ENCODE measurements at regions not wholly inside any gene's neighbourhood (a gene's known extent, or its start where the extent isn't known, plus 50 kb on each side); places are given as distances from the start of the nearest gene placed in this dataset.

DNA sequence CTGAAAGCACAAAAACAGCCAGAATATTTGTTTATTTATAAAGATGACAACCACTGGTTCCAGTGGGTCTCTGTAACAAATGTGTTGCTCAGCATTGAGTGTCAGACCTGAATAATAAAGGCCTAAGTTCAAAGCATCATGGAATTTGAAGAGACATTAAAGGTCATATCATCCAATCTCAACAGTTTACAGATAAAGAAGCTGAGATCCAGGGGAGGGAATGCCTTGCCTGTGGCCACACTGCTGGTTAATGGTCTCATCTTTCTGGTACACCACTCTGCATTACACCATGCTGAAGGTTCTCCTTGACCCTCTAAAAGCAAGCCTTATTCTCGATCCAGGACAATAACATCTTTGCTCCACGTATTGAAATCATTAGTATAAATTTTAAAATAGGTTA, 446.5 kb upstream of the ACVR2A start:
- no peak overlapping the region for H3K56ac ChIP-seq (ENCODE audit: insufficient read length, low read depth, low read length)
- TF ChIP-seq, protein P1, sequence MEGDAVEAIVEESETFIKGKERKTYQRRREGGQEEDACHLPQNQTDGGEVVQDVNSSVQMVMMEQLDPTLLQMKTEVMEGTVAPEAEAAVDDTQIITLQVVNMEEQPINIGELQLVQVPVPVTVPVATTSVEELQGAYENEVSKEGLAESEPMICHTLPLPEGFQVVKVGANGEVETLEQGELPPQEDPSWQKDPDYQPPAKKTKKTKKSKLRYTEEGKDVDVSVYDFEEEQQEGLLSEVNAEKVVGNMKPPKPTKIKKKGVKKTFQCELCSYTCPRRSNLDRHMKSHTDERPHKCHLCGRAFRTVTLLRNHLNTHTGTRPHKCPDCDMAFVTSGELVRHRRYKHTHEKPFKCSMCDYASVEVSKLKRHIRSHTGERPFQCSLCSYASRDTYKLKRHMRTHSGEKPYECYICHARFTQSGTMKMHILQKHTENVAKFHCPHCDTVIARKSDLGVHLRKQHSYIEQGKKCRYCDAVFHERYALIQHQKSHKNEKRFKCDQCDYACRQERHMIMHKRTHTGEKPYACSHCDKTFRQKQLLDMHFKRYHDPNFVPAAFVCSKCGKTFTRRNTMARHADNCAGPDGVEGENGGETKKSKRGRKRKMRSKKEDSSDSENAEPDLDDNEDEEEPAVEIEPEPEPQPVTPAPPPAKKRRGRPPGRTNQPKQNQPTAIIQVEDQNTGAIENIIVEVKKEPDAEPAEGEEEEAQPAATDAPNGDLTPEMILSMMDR (conservative IDR thresholded peaks at IDR 0.05) = no peak
- no peak overlapping the region for H2BK12ac ChIP-seq (ENCODE audit: insufficient read length, low read depth, low read length)
- no peaks in the 10 kb centered on the region for H3K23me2 ChIP-seq (ENCODE audit: insufficient read length, low read depth, low read length, poor library complexity, severe bottlenecking)
- no peaks in the 10 kb centered on the region for H3K79me2 ChIP-seq (ENCODE audit: insufficient read depth, low read length)
- H2AFZ ChIP-seq (ENCODE audit: low read length) = no peak overlapping the region
- no peak overlapping the region for H2BK15ac ChIP-seq (ENCODE audit: low read depth, low read length)
- no peak overlapping the region for H2BK20ac ChIP-seq (ENCODE audit: low read depth, low read length, poor library complexity, severe bottlenecking)
- Mint-ChIP-seq H3K27me3 (ENCODE audit: low read depth) (no peaks in the 10 kb centered on the region), H3K4me3 (no peak overlapping the region), H3K4me1 (no peaks in the 10 kb centered on the region), H3K27ac (no peak overlapping the region), H3K9me3 (no peaks in the 10 kb centered on the region; a peak in 1 of 5 replicates), H3K36me3 (ENCODE audit: insufficient read depth in 1 of 3, low read depth in 3 of 3) (no peaks in the 10 kb centered on the region)
- no peak overlapping the region for H4K8ac ChIP-seq (replicated peaks; ENCODE audit: insufficient read length, low read depth, low read length)
- no peaks in the 10 kb centered on the region for H3K79me1 ChIP-seq (ENCODE audit: insufficient read depth, low read depth, low read length, poor library complexity, severe bottlenecking)
- no CpG with 5 or more reads among the region's 2 CpGs for WGBS (ENCODE audit: extremely low coverage, insufficient read length, low lambda C conversion rate)
- H3K27me3 ChIP-seq (ENCODE audit: insufficient read depth, low read length) = no peaks in the 10 kb centered on the region
- H2BK5ac ChIP-seq (ENCODE audit: insufficient read length, low read length) = no peak overlapping the region
- no peak overlapping the region for H3K27ac ChIP-seq (ENCODE audit: insufficient read length, low read depth, low read length)
- H3T11ph ChIP-seq (ENCODE audit: low read length) = no peak overlapping the region
- no peak overlapping the region for H2AK5ac ChIP-seq (ENCODE audit: insufficient read length, low read length)
- no peak overlapping the region for H4K91ac ChIP-seq (ENCODE audit: insufficient read length, low read depth, low read length)
- no peak overlapping the region for H3K23ac ChIP-seq (ENCODE audit: insufficient read length, low read depth, low read length)
- no peak overlapping the region for H3K4me2 ChIP-seq (ENCODE audit: insufficient read depth, insufficient read length, low read length)
- no peak overlapping the region for H2BK120ac ChIP-seq (ENCODE audit: low read depth, low read length, poor library complexity, severe bottlenecking)
- H3K14ac ChIP-seq (ENCODE audit: insufficient read depth, low read length) = no peak overlapping the region
- no peaks in the 10 kb centered on the region for H3K4me1 ChIP-seq (ENCODE audit: insufficient read depth, low read length)
- H3K18ac ChIP-seq (ENCODE audit: insufficient read length, low read depth, low read length) = no peak overlapping the region
- H4K5ac ChIP-seq (ENCODE audit: insufficient read length, low read depth, low read length) = no peak overlapping the region
- no peak for DNase-seq
- no peak overlapping the region for H3K4ac ChIP-seq (ENCODE audit: low read depth, low read length)
- H3K9ac ChIP-seq (ENCODE audit: extremely low read depth, insufficient read length, low read length) = no peak overlapping the region
- H3K9me3 ChIP-seq (ENCODE audit: control insufficient read depth, low read depth, low read length) = no peaks in the 10 kb centered on the region
- H4K20me1 ChIP-seq (ENCODE audit: control insufficient read depth, insufficient read depth, insufficient read length) = no peaks in the 10 kb centered on the region
